ENCODE measurements at regions not wholly inside any gene's neighbourhood (a gene's known extent, or its start where the extent isn't known, plus 50 kb on each side); places are given as distances from the start of the nearest gene placed in this dataset.

- H2AFZ ChIP-seq (ENCODE audit: low read depth, low read length, severe bottlenecking): no peak overlapping the region
- no peaks in the 10 kb centered on the region for H4K20me1 ChIP-seq (ENCODE audit: low read depth, low read length)
- no peaks in the 10 kb centered on the region for H3K27me3 ChIP-seq (ENCODE audit: low read length)
- no peaks in the 10 kb centered on the region for H3K9me3 ChIP-seq (ENCODE audit: insufficient read depth, low read length)
- no peaks in the 10 kb centered on the region for H3K36me3 ChIP-seq (ENCODE audit: low read length)
- H3K4me2 ChIP-seq (ENCODE audit: low read depth, low read length, poor library complexity, severe bottlenecking): no peak overlapping the region
- H3K9ac ChIP-seq (ENCODE audit: low read length): no peak overlapping the region
- no peak overlapping the region for H3K4me3 ChIP-seq (ENCODE audit: insufficient read depth, low read length, poor library complexity, severe bottlenecking)
- H3K27ac ChIP-seq (ENCODE audit: low read depth, low read length): no peak overlapping the region
- no peaks in the 10 kb centered on the region for H3F3A ChIP-seq (ENCODE audit: insufficient read depth)
- no peaks in the 10 kb centered on the region for H3K9me2 ChIP-seq (replicated peaks; ENCODE audit: insufficient read depth, low read length)
- TF ChIP-seq CTCF (IDR thresholded peaks at IDR 0.05; ENCODE audit: insufficient read depth, low read length, poor library complexity, severe bottlenecking) (no peak), EZH2phosphoT487 (conservative IDR thresholded peaks at IDR 0.05; ENCODE audit: low read length) (no peak)
- no peaks in the 10 kb centered on the region for H3K79me2 ChIP-seq (ENCODE audit: insufficient read depth, low read length)
Observed at GRCh38 chr20:57996936-57997890, 231.2 kb downstream of the ANKRD60 start.

- no peaks in the 10 kb centered on the region for H3K9me2 ChIP-seq (replicated peaks; ENCODE audit: insufficient read depth, low read length)
- no peaks in the 10 kb centered on the region for H3K36me3 ChIP-seq (ENCODE audit: low read length)
- H3K27me3 ChIP-seq (ENCODE audit: low read length): no peaks in the 10 kb centered on the region
- no peaks in the 10 kb centered on the region for H3K79me2 ChIP-seq (ENCODE audit: insufficient read depth, low read length)
- no peaks in the 10 kb centered on the region for H3F3A ChIP-seq (ENCODE audit: insufficient read depth)
- TF ChIP-seq EZH2phosphoT487 (conservative IDR thresholded peaks at IDR 0.05; ENCODE audit: low read length) (no peak), CTCF (IDR thresholded peaks at IDR 0.05; ENCODE audit: insufficient read depth, low read length, poor library complexity, severe bottlenecking) (no peak)
- H3K9me3 ChIP-seq (ENCODE audit: insufficient read depth, low read length): no peaks in the 10 kb centered on the region
- H3K27ac ChIP-seq (ENCODE audit: low read depth, low read length): no peak overlapping the region
- H3K4me2 ChIP-seq (ENCODE audit: low read depth, low read length, poor library complexity, severe bottlenecking): no peak overlapping the region
- no peak overlapping the region for H2AFZ ChIP-seq (ENCODE audit: low read depth, low read length, severe bottlenecking)
- no peak overlapping the region for H3K4me3 ChIP-seq (ENCODE audit: insufficient read depth, low read length, poor library complexity, severe bottlenecking)
- no peaks in the 10 kb centered on the region for H4K20me1 ChIP-seq (ENCODE audit: low read depth, low read length)
- no peak overlapping the region for H3K9ac ChIP-seq (ENCODE audit: low read length)
Observed at GRCh38 chr20:57996465-57996864, 232.0 kb downstream of the ANKRD60 start.

GRCh38 chr20:57995381-57995977, 233.0 kb downstream of the ANKRD60 start:
- Histone ChIP-seq H3K4me3 (ENCODE audit: insufficient read depth, low read length, poor library complexity, severe bottlenecking) (no peak overlapping the region), H2AFZ (ENCODE audit: low read depth, low read length, severe bottlenecking) (no peak overlapping the region), H3K79me2 (ENCODE audit: insufficient read depth, low read length) (no peaks in the 10 kb centered on the region), H4K20me1 (ENCODE audit: low read depth, low read length) (no peaks in the 10 kb centered on the region), H3F3A (ENCODE audit: insufficient read depth) (no peaks in the 10 kb centered on the region), H3K27me3 (ENCODE audit: low read length) (no peaks in the 10 kb centered on the region), H3K9ac (ENCODE audit: low read length) (no peak overlapping the region), H3K27ac (ENCODE audit: low read depth, low read length) (no peak overlapping the region), H3K9me2 (replicated peaks; ENCODE audit: insufficient read depth, low read length) (no peaks in the 10 kb centered on the region), H3K36me3 (ENCODE audit: low read length) (no peaks in the 10 kb centered on the region), H3K4me2 (ENCODE audit: low read depth, low read length, poor library complexity, severe bottlenecking) (no peak overlapping the region), H3K9me3 (ENCODE audit: insufficient read depth, low read length) (no peaks in the 10 kb centered on the region)
- TF ChIP-seq EZH2phosphoT487 (conservative IDR thresholded peaks at IDR 0.05; ENCODE audit: low read length) (no peak), CTCF (IDR thresholded peaks at IDR 0.05; ENCODE audit: insufficient read depth, low read length, poor library complexity, severe bottlenecking) (no peak)
